HG03108 (cell line): ENCODE measurements at regions not wholly inside any gene's neighbourhood (a gene's known extent, or its start where the extent isn't known, plus 50 kb on each side); places are given as distances from the start of the nearest gene placed in this dataset.
"Not testable (repeated sequence)": the region's sequence is repeated elsewhere in the genome, so short reads cannot be mapped to it uniquely, and the experiment has no call there.

Experiments
- ATAC-seq: cut with Tn5 transposase; IDR thresholded peaks from one replicate; pipeline ENCODE4 v1.9.1; 2021; ENCODE audit warnings: moderate library complexity; ENCODE audit not compliant: unreplicated experiment

GRCh38 chr5:98237794-98238193 lies 535.7 kb upstream of the RGMB start:
- not testable (repeated sequence) for ATAC-seq

DNA sequence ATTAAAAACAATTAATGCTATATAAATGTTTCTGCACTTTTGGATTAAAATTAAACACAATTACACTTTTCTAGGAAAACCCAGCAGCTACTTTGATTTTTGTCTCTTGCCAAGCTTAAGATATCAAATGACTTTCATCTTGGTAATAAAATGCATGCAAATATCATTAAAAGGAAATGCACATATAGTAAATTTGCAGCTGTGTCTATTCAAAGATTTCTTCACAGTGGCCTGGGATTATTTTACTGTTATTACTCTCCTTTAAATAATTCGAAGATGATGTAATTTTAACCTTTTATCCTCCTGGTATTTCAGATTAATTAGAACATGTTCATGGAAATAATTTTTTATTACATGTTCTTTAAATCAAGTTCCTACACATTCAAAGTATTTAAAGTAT lies 529.5 kb upstream of the RGMB start:
- no peak for ATAC-seq

DNA sequence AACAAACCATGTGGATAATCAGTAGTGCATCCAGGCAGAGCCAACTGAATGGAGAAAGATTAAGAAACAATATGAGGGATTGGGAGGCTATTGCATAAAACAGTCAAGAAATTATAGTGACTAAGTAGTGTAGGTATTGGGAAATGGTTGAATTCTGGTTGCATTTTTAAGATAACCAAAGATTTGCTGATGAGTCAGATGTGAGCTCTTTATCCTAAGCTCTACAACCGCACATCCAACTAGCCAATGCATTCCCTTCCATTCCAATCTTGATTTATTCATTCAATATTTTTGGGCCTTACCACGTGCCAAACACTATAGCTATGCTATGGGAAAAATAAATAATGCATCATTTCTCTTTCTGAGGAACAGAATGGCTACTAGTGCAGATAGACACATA lies 524.5 kb upstream of the RGMB start:
- no peak for ATAC-seq

- no peak for ATAC-seq
These were observed 514.5 kb upstream of the RGMB start for GRCh38 chr5:98258939-98259338.

- no peak for ATAC-seq
These were observed 513.9 kb upstream of the RGMB start for GRCh38 chr5:98259595-98259994.

- no peak for ATAC-seq
These were observed 510.4 kb upstream of the RGMB start for GRCh38 chr5:98263084-98263483.

DNA sequence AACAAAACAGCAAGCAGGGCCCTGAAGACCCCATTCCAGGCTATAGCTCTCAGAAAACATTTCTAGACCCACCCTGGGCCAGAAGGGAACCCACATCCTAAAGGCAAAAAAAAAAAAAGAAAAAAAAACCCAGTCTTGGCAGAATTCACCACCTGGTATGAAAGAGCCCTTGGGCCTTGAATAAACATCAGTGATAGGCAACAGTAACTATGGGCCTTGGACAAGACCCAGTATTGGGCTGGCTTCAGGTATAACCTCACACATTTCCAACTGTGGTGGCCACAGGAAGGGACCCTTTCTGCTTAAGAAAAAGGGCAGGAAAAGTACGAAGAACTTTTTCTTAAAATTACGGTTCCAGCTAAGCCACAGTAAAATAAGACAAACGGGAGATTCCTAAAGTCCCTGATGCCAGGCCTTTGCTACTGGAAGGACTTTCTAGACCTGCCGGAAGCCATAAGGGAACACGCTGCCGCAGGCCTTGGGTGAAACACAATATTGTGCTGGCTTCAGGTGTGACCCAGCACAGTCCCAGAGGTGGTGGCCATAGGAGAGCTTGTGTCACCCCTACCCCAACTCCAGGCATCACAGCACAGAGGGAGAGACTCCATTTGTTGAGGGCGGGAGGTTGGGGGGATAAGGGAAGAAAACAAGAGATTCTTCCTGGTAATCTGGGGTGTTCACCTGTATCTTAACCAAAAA lies 505.2 kb upstream of the RGMB start:
- no peak for ATAC-seq

- no peak for ATAC-seq
These were observed 497.5 kb upstream of the RGMB start for GRCh38 chr5:98275980-98276379.

DNA sequence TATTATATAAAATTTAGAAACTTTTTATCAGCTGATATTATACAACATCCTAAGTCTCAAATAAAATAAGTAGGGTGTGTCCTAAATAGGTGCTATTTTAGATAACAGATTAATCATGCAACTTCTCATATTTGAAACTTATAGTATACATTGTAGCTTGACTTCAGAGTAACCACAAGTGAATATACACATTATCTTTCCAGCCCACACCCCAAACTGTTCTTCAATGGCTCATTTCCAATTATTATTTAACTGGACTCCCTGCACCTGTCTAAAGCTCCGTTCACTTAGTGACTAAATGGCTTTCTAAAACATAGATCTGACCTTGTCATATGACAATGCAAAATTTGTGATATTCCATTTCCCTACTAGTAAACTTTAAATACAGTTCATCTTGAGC lies 490.9 kb upstream of the RGMB start:
- ATAC-seq: no peak

DNA sequence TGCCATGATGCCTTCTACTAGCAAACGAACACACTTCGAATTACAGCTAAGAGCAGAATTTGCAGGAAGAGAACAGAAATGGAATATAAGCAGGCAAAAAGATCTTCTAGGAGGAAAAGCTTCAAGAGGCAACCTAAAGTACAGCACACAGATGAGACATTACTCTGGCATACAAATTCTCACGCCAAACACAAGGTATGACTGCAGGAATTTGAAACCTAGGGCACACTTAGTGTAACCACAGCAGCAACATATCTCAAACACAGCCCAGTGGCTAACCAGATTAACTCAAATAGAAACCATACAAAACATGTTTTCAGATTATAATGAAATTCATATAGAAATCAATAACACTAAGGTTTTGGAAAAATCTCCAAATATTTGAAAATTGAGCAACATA lies 481.0 kb upstream of the RGMB start:
- ATAC-seq: no peak

- no peak for ATAC-seq
These were observed 477.0 kb upstream of the RGMB start for GRCh38 chr5:98296426-98296825.

DNA sequence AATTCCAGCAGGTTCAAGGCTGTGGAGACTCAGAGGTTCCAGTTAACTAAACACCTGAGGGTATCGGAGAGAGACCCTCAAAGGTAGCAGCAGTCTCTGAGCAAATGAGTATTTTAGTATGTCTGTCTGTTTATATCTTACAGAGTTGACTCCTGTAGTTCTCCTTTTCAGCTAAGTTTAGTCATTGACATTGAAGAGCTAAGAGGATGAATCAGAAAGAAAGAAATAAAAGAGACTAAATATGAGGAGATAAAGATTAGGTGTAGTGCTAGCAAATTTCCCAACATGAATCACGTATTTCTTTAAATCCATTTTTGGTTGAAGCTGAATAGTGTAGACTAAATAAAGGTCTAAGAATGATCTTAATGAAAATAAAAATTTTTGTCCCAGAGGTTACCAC lies 474.0 kb upstream of the RGMB start:
- ATAC-seq: no peak

GRCh38 chr5:98301547-98301946 lies 471.9 kb upstream of the RGMB start:
- ATAC-seq: no peak

- ATAC-seq: no peak
These were observed 465.7 kb upstream of the RGMB start for GRCh38 chr5:98307811-98308210.

GRCh38 chr5:98308231-98308630 lies 465.2 kb upstream of the RGMB start:
- no peak for ATAC-seq

DNA sequence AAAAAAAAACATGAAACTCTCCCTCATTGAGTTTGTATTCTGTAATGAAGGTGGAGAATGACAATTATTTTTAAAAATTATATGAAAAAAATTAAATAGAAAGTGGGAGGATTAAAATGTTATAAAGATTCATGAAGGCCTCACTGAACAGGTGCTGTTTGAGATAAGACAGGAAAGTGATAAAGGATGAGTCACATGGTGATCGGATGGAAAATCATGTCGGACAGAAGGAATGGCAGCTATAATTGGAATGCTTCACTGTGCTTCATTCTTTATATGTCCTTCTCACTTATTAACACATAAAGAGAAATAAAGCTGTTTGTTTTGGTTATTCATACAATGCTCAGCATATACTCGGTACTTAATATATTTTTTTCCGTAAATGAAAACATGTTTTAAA lies 464.5 kb upstream of the RGMB start:
- no peak for ATAC-seq

- peak; percentile 78 for ATAC-seq
These were observed 463.5 kb upstream of the RGMB start for GRCh38 chr5:98309785-98310598.

DNA sequence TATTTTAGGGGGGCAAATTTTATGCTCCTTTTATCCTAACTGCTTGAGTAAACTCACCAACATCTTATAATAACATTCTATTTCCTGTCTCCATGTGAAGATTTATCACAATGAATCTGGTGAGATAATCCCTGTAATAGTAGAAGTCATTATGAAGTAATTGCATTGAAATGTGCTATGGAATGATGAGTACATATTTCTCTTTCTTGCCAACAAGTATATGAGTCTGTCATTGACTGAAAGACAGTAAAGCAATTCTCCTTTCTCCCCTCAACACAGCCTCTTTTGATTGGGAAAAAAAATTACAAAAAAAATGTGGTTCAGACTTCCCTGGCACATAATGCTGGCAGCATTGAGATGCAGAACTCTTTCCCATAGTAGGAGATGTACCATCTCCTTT lies 459.2 kb upstream of the RGMB start:
- no peak for ATAC-seq

GRCh38 chr5:98318386-98318785 lies 455.1 kb upstream of the RGMB start:
- no peak for ATAC-seq

GRCh38 chr5:98319299-98320011 lies 454.0 kb upstream of the RGMB start:
- ATAC-seq: no peak

DNA sequence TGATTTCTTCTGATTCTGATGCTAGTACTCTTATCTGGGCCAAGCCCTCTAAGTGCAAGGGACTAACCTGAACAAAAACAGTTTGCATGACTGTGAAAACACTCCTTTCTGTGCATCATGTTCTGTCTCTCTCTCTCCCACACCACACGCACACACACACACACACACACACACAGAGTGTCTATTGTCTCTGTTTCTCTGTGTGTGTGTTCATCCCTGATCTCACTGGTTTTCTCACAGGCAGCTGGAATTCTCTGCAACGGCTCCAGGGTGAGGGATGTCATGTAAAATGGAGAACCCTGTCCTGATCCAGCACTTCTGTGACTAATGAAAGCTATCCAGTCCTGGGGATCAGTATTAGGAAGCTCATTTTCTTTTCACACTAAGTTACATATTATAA lies 453.1 kb upstream of the RGMB start:
- ATAC-seq: no peak

- no peak for ATAC-seq
These were observed 452.1 kb upstream of the RGMB start for GRCh38 chr5:98321361-98321760.
